ENCODE measurements at regions not wholly inside any gene's neighbourhood (a gene's known extent, or its start where the extent isn't known, plus 50 kb on each side); places are given as distances from the start of the nearest gene placed in this dataset.
A peak's percentile ranks its signal among the peaks of the same experiment; 100 is the strongest.

DNA sequence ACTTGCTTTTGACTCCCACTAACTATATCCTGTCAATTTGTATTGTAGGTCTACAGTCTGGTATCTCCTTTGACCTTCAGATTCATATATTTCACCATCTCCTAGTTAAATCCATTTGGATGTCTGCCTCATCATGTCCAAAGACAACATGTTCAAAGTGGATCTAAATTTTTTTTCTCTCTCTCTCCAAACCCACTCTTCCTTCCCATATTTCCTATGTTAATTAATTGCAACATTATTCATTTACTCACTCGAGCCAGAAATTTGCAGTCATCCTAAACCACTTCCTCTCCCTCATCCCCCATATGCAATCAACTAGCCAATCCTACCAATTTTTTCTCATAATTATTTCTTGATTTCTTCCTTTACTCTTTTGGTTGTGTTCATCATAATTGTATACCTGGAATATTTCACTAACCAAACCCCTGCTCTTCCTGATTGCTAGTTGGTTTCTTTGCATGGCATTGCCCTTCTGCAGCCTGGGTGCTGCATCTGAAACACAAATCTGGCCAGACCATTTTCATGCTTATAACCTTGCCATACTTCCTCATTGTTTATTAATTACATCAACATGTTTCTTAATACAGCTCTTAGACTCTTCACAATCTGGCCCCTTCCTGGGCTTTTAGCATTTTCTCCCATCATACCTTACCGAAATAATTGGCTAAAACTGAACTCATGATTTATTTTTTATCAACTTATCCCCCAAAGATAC lies 442.2 kb downstream of the ADAMTS20 start:
- Mint-ChIP-seq H3K36me3 (ENCODE audit: low read depth, unreplicated experiment) (no peaks in the 10 kb centered on the region), H3K4me1 (ENCODE audit: low read depth, unreplicated experiment) (peaks cover 36% of the 10 kb centered on the region), H3K27me3 (ENCODE audit: low read depth, unreplicated experiment) (no peaks in the 10 kb centered on the region), H3K9me3 (ENCODE audit: unreplicated experiment) (peaks cover 3% of the 10 kb centered on the region), H3K27ac (ENCODE audit: unreplicated experiment) (no peak overlapping the region), H3K4me3 (ENCODE audit: unreplicated experiment) (no peak overlapping the region)
- no peaks in the 10 kb centered on the region for H3K36me3 ChIP-seq (ENCODE audit: insufficient read depth, low read length)
- H3K4me1 ChIP-seq (ENCODE audit: insufficient read depth, low read length): peaks cover 3% of the 10 kb centered on the region
- H3K27ac ChIP-seq (ENCODE audit: low read depth, low read length): no peak overlapping the region
- no peaks in the 10 kb centered on the region for H4K20me1 ChIP-seq (ENCODE audit: insufficient read depth, low read length)
- no peaks in the 10 kb centered on the region for H3K27me3 ChIP-seq (ENCODE audit: insufficient read depth, low read length)
- H3K4me2 ChIP-seq (ENCODE audit: low read length): no peak overlapping the region
- FAIRE-seq (no peak), DNase-seq (ENCODE audit: low read depth) (peak; percentile 23)
- TF ChIP-seq, protein P1, sequence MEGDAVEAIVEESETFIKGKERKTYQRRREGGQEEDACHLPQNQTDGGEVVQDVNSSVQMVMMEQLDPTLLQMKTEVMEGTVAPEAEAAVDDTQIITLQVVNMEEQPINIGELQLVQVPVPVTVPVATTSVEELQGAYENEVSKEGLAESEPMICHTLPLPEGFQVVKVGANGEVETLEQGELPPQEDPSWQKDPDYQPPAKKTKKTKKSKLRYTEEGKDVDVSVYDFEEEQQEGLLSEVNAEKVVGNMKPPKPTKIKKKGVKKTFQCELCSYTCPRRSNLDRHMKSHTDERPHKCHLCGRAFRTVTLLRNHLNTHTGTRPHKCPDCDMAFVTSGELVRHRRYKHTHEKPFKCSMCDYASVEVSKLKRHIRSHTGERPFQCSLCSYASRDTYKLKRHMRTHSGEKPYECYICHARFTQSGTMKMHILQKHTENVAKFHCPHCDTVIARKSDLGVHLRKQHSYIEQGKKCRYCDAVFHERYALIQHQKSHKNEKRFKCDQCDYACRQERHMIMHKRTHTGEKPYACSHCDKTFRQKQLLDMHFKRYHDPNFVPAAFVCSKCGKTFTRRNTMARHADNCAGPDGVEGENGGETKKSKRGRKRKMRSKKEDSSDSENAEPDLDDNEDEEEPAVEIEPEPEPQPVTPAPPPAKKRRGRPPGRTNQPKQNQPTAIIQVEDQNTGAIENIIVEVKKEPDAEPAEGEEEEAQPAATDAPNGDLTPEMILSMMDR (IDR thresholded peaks at IDR 0.05; ENCODE audit: insufficient read depth, low read depth, low read length): no peak
- no peak for TF ChIP-seq EZH2 (IDR thresholded peaks at IDR 0.05; ENCODE audit: insufficient read depth, low read length)
- H3K9ac ChIP-seq (ENCODE audit: low read length): no peak overlapping the region
- H3K79me2 ChIP-seq (ENCODE audit: insufficient read depth, low read length): no peaks in the 10 kb centered on the region
- H2AFZ ChIP-seq (ENCODE audit: low read depth, low read length): no peak overlapping the region
- no peak overlapping the region for H3K4me3 ChIP-seq (ENCODE audit: insufficient read depth, low read depth, low read length)
- H3K9me3 ChIP-seq (ENCODE audit: insufficient read depth, low read depth, low read length): no peaks in the 10 kb centered on the region

DNA sequence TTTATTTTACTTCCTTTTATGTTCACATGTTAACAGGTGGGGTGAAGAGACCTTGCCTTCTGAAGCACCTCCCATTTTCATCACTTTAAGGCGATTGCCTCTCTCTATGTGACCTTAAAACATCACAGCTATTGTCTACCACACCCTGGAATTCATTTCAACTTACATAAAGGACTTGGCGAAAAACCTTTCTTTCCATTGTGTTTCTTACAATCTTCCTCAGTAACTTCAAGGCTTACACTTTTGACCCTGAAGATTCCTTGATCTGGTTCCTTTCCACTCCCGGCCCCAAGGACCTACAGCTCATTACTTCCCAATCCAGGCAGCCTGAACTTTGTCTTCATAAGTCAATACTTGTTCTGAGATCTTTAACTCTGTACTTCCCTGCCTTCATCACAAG lies 443.3 kb downstream of the ADAMTS20 start:
- DNase-seq (ENCODE audit: low read depth): no peak
- H2AFZ ChIP-seq (ENCODE audit: low read depth, low read length): no peak overlapping the region
- no peaks in the 10 kb centered on the region for H3K9me3 ChIP-seq (ENCODE audit: insufficient read depth, low read depth, low read length)
- no peak for FAIRE-seq
- H3K27ac Mint-ChIP-seq (ENCODE audit: unreplicated experiment): no peak overlapping the region
- H3K4me1 Mint-ChIP-seq (ENCODE audit: low read depth, unreplicated experiment): peaks cover 43% of the 10 kb centered on the region
- no peak for TF ChIP-seq EZH2 (IDR thresholded peaks at IDR 0.05; ENCODE audit: insufficient read depth, low read length)
- TF ChIP-seq, protein P1 (IDR thresholded peaks at IDR 0.05; ENCODE audit: insufficient read depth, low read depth, low read length): no peak
- no peaks in the 10 kb centered on the region for H3K36me3 Mint-ChIP-seq (ENCODE audit: low read depth, unreplicated experiment)
- no peak overlapping the region for H3K4me2 ChIP-seq (ENCODE audit: low read length)
- H3K4me3 Mint-ChIP-seq (ENCODE audit: unreplicated experiment): no peak overlapping the region
- no peak overlapping the region for H3K27ac ChIP-seq (ENCODE audit: low read depth, low read length)
- no peaks in the 10 kb centered on the region for H3K36me3 ChIP-seq (ENCODE audit: insufficient read depth, low read length)
- H3K27me3 ChIP-seq (ENCODE audit: insufficient read depth, low read length): no peaks in the 10 kb centered on the region
- H3K4me3 ChIP-seq (ENCODE audit: insufficient read depth, low read depth, low read length): no peak overlapping the region
- H4K20me1 ChIP-seq (ENCODE audit: insufficient read depth, low read length): no peaks in the 10 kb centered on the region
- H3K4me1 ChIP-seq (ENCODE audit: insufficient read depth, low read length): peaks cover 10% of the 10 kb centered on the region
- no peaks in the 10 kb centered on the region for H3K79me2 ChIP-seq (ENCODE audit: insufficient read depth, low read length)
- H3K27me3 Mint-ChIP-seq (ENCODE audit: low read depth, unreplicated experiment): no peaks in the 10 kb centered on the region
- H3K9ac ChIP-seq (ENCODE audit: low read length): no peak overlapping the region
- peaks cover 3% of the 10 kb centered on the region for H3K9me3 Mint-ChIP-seq (ENCODE audit: unreplicated experiment)

DNA sequence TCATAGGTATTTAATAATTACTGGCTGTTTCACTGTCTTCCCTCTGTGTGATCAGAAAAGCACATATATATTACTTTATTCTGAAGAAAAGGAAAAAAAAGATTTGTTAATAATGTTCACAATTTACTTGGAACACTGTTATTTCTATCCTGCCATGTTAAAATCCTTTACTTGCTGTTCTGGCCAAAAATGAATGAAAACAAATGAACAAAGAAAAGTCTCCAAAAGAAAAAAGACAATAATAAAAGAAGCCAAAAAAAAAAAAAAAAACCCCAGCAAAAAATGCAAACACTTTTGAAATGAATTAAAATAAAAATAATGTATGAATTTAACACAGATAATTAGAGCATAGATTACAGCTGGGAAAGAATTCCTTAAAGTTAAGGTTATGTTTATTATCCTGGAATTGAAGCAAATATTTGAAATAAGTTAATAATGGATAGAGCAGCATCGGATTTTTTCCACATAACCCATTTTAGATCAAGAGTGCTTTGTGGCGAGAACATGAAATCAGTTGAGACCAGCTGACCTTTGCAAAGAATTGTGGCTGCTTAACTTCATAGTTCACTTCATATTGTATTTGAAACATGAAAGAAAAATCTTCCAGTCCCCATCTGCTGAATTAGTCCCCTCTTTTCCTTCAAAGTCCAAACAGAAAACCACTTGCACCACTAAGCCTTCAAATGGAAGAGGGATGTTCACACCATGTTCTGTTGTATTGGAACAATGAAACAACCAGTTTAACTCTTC lies 444.8 kb downstream of the ADAMTS20 start:
- Histone ChIP-seq H4K20me1 (ENCODE audit: insufficient read depth, low read length) (no peaks in the 10 kb centered on the region), H3K4me3 (ENCODE audit: insufficient read depth, low read depth, low read length) (no peak overlapping the region), H2AFZ (ENCODE audit: low read depth, low read length) (no peak overlapping the region), H3K4me1 (ENCODE audit: insufficient read depth, low read length) (peaks cover 10% of the 10 kb centered on the region), H3K27me3 (ENCODE audit: insufficient read depth, low read length) (no peaks in the 10 kb centered on the region), H3K4me2 (ENCODE audit: low read length) (no peak overlapping the region), H3K36me3 (ENCODE audit: insufficient read depth, low read length) (no peaks in the 10 kb centered on the region), H3K27ac (ENCODE audit: low read depth, low read length) (no peak overlapping the region), H3K79me2 (ENCODE audit: insufficient read depth, low read length) (no peaks in the 10 kb centered on the region), H3K9me3 (ENCODE audit: insufficient read depth, low read depth, low read length) (no peaks in the 10 kb centered on the region), H3K9ac (ENCODE audit: low read length) (no peak overlapping the region)
- H3K9me3 Mint-ChIP-seq (ENCODE audit: unreplicated experiment): peaks cover 3% of the 10 kb centered on the region
- H3K27ac Mint-ChIP-seq (ENCODE audit: unreplicated experiment): no peak overlapping the region
- FAIRE-seq (no peak), DNase-seq (ENCODE audit: low read depth) (no peak)
- TF ChIP-seq EZH2 (IDR thresholded peaks at IDR 0.05; ENCODE audit: insufficient read depth, low read length): no peak
- TF ChIP-seq, protein P1 (IDR thresholded peaks at IDR 0.05; ENCODE audit: insufficient read depth, low read depth, low read length): no peak
- no peak overlapping the region for H3K4me3 Mint-ChIP-seq (ENCODE audit: unreplicated experiment)
- H3K27me3 Mint-ChIP-seq (ENCODE audit: low read depth, unreplicated experiment): no peaks in the 10 kb centered on the region
- peaks cover 41% of the 10 kb centered on the region for H3K4me1 Mint-ChIP-seq (ENCODE audit: low read depth, unreplicated experiment)
- no peaks in the 10 kb centered on the region for H3K36me3 Mint-ChIP-seq (ENCODE audit: low read depth, unreplicated experiment)
